ENCODE measurements at regions not wholly inside any gene's neighbourhood (a gene's known extent, or its start where the extent isn't known, plus 50 kb on each side); places are given as distances from the start of the nearest gene placed in this dataset.

GRCh38 chr1:198936371-198937083 lies 297.7 kb downstream of the PTPRC start:
- TF ChIP-seq CTCF (IDR thresholded peaks at IDR 0.05; ENCODE audit: poor library complexity, severe bottlenecking) (no peak), RAD21 (conservative IDR thresholded peaks at IDR 0.05) (no peak), EZH2 (IDR thresholded peaks at IDR 0.05; ENCODE audit: borderline replicate concordance, insufficient read depth, low read length, poor library complexity, severe bottlenecking) (no peak), TAF1 (IDR thresholded peaks at IDR 0.05; ENCODE audit: low read depth) (no peak)
- TF ChIP-seq, protein P1, sequence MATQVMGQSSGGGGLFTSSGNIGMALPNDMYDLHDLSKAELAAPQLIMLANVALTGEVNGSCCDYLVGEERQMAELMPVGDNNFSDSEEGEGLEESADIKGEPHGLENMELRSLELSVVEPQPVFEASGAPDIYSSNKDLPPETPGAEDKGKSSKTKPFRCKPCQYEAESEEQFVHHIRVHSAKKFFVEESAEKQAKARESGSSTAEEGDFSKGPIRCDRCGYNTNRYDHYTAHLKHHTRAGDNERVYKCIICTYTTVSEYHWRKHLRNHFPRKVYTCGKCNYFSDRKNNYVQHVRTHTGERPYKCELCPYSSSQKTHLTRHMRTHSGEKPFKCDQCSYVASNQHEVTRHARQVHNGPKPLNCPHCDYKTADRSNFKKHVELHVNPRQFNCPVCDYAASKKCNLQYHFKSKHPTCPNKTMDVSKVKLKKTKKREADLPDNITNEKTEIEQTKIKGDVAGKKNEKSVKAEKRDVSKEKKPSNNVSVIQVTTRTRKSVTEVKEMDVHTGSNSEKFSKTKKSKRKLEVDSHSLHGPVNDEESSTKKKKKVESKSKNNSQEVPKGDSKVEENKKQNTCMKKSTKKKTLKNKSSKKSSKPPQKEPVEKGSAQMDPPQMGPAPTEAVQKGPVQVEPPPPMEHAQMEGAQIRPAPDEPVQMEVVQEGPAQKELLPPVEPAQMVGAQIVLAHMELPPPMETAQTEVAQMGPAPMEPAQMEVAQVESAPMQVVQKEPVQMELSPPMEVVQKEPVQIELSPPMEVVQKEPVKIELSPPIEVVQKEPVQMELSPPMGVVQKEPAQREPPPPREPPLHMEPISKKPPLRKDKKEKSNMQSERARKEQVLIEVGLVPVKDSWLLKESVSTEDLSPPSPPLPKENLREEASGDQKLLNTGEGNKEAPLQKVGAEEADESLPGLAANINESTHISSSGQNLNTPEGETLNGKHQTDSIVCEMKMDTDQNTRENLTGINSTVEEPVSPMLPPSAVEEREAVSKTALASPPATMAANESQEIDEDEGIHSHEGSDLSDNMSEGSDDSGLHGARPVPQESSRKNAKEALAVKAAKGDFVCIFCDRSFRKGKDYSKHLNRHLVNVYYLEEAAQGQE (IDR thresholded peaks at IDR 0.05; ENCODE audit: borderline replicate concordance) = peak; percentile 78

All from neural cell (in vitro differentiated cells).